PC-3 (cell line): ENCODE measurements at regions not wholly inside any gene's neighbourhood (a gene's known extent, or its start where the extent isn't known, plus 50 kb on each side); places are given as distances from the start of the nearest gene placed in this dataset.

ENCODE experiments used
- EZH2 ChIP-seq: fragments of 300-600 bp; sonication (generic); IDR thresholded peaks from one replicate; pipeline ENCODE4 v1.6.1; 2017; ENCODE audit warnings: antibody characterized with exemption, mild to moderate bottlenecking, low read length; ENCODE audit not compliant: unreplicated experiment
- TF ChIP-seq, protein P1 (sequence below): fragments of 300-600 bp; sonication (generic); conservative IDR thresholded peaks from 2 replicates; pipeline ENCODE4 v1.5.1; 2017; ENCODE audit warnings: antibody characterized with exemption, low read depth, mild to moderate bottlenecking, low read length

DNA sequence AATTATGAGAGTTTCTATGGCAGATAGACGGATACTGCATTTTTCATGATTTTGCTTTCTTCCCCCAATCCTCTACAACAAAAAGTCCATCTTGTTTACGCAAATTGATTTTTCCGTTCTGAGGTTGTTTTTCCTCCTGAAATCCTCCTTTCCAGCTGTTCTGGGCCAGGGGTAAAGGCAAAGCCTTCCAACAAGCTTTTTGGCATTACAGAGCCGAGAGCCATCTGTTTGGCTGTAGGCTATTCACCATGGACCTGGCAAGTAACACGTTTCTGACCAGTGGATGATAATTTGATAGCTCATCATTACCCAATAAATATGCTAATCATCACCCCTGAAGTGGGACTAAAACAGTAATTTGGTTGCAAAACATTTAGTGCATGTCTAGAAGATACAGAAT is 226.5 kb downstream of the CBLN4 start:
- no peak for TF ChIP-seq EZH2
- TF ChIP-seq, protein P1, sequence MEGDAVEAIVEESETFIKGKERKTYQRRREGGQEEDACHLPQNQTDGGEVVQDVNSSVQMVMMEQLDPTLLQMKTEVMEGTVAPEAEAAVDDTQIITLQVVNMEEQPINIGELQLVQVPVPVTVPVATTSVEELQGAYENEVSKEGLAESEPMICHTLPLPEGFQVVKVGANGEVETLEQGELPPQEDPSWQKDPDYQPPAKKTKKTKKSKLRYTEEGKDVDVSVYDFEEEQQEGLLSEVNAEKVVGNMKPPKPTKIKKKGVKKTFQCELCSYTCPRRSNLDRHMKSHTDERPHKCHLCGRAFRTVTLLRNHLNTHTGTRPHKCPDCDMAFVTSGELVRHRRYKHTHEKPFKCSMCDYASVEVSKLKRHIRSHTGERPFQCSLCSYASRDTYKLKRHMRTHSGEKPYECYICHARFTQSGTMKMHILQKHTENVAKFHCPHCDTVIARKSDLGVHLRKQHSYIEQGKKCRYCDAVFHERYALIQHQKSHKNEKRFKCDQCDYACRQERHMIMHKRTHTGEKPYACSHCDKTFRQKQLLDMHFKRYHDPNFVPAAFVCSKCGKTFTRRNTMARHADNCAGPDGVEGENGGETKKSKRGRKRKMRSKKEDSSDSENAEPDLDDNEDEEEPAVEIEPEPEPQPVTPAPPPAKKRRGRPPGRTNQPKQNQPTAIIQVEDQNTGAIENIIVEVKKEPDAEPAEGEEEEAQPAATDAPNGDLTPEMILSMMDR = no peak
